Loucy (cell line): ENCODE measurements at regions not wholly inside any gene's neighbourhood (a gene's known extent, or its start where the extent isn't known, plus 50 kb on each side); places are given as distances from the start of the nearest gene placed in this dataset.

ENCODE experiments used
- CTCF ChIP-seq: fragments of 200-600 bp; sonication (generic); conservative IDR thresholded peaks from 2 replicates; pipeline ENCODE4 v1.5.1; 2014; ENCODE audit warnings: mild to moderate bottlenecking, antibody characterized with exemption, low read length
- EZH2phosphoT487 ChIP-seq: fragments of 200-600 bp; IDR thresholded peaks from 2 replicates; pipeline ENCODE4 v1.6.1; 2018; ENCODE audit warnings: antibody characterized with exemption, mild to moderate bottlenecking, moderate library complexity, borderline replicate concordance

- TF ChIP-seq CTCF (no peak), EZH2phosphoT487 (no peak)
These were observed 499.9 kb downstream of the UTRN start for GRCh38 chr6:144785056-144785455.
